ENCODE measurements at regions not wholly inside any gene's neighbourhood (a gene's known extent, or its start where the extent isn't known, plus 50 kb on each side); places are given as distances from the start of the nearest gene placed in this dataset.

DNA sequence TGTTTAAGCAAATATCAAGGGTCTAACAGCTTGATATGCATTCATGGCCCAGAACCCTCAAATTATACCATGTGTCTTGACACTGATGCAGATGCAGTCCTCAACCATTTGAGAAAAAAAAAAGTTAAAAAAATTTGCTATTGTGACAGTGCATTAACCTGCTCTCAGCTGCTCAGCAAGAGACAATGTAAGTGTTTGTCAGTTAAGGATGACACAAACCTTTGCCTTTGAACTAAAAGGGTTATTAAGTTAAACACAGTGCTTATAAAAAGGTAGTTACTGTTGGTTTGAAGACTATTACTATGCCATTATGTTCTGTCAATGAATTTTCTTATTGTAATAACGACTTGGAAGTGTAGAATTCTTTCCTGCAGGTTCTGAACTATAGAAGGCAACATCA is 655.6 kb upstream of the NEGR1 start:
- no peak for DNase-seq (ENCODE audit: low read depth)

DNA sequence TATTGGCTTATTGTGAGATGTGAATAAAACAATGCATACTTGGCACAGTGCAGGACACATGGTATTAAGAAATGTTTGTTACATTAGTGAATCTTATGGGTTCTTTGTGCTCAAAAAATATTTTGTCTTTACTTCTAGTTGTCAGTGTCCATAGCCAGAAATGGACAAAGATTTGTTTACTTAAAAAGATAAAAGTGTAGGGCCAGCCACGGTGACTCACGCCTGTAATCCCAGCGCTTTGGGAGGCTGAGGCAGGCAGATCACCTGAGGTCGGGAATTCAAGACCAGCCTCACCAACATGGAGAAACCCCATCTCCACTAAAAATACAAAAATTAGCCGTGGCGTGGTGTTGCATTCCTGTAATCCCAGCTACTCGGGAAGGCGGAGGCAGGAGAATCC is 654.6 kb upstream of the NEGR1 start:
- DNase-seq (ENCODE audit: low read depth) = no peak

DNA sequence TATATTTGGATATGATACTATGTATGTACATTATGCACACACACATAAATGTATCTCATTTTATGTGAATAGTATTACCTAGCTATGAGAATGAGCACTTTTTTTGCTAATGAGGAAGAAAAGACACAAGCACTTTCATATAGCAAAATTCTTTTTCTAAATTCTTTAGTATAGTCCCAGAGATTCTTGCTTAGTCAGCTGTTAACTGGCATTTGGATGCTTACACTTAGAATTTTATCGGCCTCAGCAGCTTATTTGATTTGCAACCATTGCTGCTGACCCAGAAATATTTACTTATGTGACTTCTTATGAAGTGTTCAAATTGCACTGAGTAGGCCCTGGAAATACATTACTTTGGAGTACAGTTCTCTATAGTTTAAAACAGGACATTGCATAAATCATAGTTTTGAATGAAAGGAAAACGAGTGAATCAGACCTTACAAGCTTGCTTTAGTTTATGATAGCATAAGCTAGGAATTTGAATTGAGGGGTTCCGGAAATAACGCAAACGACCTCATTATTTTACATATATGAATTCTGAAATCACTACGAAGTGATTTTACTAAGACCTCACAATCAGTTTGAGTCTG is 653.9 kb upstream of the NEGR1 start:
- no peak for DNase-seq (ENCODE audit: low read depth)

DNA sequence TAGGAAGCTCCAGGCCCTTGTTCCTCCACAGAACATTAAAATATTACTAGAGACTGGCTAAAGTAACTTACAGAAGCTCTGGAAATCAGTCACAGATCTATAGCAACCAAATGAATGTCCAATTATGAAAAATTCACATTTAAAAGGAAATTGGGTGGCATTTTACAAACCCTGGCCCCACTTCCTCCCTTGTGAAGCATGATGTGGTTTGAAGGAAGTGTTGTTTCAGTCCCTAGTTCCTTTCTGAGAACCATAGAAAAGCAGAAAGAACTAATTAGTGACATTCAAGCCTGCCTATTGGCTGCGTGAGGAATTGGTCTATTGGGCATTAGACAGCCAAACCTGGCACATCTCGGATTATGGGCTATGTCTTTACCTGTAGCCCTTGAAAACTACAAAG is 649.7 kb upstream of the NEGR1 start:
- DNase-seq (ENCODE audit: low read depth) = no peak

DNA sequence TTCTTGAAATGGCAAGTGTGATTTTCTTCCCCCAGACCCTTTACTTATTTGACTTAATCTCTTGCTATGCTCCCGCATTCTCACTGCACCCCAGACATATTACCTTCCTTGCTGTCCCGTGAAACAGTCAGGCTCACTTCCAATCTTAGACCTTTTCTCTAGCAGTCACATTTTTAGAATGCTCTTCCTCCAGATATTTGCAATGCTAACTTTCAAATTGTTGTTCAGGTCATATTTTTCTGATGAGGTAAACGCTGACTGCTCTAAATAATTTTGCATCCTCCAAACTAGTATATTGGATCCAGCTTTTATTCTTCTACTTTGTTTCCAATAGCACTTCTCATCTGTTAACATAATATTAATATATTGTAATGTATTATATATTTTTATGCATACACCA is 648.2 kb upstream of the NEGR1 start:
- no peak for DNase-seq (ENCODE audit: low read depth)

DNA sequence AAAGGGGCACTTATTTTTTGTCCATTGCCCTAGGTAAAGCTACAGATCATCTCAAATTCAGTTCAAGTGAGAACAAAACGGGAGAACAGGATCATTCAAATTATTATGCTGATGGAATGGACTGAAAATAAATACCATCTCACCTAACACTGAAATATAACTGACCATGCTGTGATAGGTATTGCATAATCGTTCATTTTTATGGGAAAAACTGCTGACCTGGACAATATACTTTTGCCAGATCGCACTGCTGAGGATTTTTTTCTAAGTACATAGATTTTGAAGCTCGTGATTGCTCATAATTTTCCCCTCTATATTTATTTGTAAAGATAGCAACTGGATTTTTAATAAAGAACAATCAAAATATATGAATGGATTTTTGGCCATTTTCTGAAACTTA is 636.6 kb upstream of the NEGR1 start:
- DNase-seq (ENCODE audit: low read depth) = no peak

DNA sequence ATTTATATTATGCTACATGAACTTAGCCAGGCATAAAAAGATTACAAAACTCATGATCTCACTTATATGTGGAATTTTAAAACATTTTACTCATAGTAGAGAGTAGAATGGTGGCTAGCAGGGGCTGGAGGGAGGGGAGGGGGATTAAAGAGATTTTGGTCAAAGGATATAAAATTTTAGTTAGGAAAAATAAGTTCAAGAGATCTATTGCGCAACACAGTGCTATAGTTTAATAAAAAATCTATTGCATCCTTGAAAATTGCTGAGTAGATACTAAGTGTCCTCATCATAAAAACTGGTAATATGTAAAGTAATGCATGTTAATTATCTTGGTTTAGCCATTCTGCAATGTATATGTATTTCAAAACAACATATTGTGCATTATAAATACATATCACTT is 635.6 kb upstream of the NEGR1 start:
- DNase-seq (ENCODE audit: low read depth) = no peak

DNA sequence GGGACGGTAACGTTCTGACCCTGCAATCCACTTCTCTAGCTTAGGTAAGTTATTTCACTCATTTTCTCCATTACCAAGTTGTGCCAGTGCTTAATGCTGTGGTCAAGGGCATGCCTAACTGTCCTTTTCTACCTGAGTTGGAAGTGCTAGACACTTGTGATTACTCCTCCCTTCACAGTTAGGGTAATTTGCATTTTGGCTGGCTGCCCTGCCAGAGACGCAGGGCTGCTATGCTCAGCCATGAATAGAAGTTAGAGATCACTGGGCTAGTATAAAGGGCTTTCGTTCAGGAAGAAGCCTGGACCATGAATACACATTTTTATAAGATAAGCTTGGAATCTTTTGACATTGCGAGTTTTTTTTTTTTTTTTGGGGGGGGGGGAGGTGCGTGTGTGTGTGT is 633.2 kb upstream of the NEGR1 start:
- DNase-seq (ENCODE audit: low read depth) = peak; percentile 7

DNA sequence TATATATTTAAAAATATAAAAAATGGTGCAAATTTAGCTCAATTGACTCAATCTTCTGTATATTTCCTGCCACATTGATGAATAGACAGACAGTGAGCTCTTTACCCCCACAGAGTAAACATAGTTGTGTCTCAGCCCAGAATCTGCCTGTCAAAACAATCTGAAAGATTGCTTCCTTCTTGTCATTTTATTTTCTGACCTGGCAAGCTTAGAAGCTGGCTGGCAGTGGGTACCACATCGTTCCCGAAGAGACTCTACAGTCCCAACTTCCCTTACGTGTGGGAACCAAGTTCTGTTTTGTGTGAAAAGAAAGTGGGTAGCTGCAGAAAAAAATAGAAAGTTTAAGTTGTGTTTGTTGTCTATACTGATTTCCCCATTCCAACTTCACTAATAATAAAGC is 629.3 kb upstream of the NEGR1 start:
- no peak for DNase-seq (ENCODE audit: low read depth)

DNA sequence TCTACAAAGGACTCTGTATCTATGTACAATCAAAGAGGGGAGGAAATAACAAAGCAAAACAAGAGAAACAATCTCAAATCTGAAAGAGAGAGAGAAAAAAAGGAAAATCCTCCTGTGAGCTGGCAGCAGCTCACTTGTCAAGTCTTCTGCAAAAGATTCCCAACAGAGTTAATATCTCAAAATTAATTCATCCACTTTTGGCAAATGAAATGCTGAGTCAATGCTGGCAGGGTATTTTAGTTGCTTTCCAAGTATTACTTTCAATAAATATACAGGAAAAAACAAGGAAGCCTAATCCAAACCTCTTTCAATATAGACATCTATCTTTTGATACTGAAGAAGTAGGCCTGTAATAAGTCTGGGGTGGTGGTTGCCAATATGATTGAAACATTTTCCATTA is 613.9 kb upstream of the NEGR1 start:
- no peak for DNase-seq (ENCODE audit: low read depth)

DNA sequence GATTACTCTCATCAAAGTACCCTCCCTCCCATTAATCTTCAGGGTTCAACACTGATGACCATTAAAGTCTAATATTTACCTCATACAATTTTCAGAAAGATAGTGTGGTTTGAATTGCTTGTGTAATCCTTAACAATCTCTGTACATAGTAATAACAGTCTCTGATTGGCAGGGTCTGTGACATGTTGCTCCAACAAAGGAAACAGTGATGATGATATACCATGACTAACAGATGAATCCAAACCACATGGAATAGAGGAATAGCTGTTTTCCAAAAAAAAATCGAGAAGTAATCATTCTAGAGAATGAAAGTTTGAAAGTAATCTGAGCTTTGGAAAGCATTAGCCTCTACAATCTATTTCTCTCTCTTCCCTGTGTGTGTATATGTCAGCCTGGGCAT is 610.1 kb upstream of the NEGR1 start:
- no peak for DNase-seq (ENCODE audit: low read depth)

DNA sequence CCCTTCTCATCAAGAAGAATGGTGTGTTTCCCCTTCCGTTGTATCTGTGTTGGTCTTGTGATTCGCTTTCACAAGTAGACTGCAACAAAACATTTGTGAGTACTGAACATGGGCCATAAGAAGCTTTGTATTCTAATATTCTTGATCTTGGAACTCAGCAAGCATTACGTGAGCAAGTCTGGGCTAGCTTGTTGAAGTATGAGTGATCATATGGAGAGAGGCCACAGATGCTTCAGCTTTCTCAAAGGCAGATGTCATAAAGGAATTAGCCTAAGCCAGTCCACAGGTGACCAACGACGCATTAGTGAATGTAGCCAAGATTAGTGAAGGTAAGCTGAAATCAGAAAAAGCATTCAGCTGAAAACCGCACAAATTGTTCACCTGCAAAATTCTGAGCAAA is 609.6 kb upstream of the NEGR1 start:
- DNase-seq (ENCODE audit: low read depth) = no peak

DNA sequence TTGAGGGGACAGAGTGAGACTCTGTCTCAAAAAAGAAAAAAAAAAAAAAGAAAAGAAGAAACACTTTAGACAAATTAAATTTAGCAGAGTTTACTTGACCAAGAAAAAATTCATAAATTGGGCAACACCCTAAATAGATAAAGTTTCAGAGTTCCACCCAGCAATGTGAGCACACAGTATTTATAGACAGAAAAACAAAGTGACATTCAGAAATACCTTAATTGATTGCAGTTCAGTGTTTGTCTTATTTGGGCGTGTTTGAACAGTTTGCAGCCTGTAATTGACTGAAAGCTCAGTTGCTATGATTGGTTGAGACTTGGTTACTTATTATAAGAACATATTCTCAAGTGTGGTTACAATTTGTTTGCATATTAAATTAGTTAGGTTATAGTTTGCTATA is 603.5 kb upstream of the NEGR1 start:
- DNase-seq (ENCODE audit: low read depth) = no peak

DNA sequence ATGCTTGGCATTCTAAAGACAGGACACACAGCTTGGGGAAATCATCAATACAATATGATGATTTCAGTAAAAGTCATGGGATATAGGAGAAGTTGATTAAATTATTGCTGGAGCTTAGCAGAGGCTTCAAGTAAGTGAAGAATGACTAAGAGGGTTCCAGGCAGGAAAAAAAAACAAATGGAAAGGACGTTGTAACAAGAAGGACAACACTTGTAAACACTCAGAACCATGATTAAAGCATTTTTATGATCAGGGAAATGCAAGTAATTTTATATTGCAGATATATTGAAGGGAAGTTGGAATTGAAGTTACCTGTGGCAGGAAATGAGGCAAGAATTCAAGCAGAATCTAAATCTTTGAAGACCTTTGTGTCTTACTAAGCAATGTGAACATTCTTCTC is 602.7 kb upstream of the NEGR1 start:
- no peak for DNase-seq (ENCODE audit: low read depth)

DNA sequence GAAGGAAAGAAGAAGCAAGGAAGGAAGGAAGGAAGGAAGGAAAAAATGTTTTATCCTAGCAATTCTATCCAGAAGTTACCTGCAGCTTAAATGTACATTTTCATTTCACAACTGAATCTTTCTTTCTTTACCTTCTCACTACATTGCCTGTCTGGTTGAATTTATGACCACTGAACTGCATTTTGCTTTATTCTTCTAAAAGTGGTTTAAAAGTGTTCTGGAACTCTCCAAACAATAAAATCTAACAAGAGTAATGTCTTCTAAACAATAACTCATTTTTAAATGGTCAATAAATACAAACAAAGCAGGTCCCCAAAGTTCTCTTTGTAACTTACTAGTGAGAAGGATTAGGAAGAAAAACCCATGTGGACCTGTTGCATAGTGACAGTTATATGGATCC is 587.5 kb upstream of the NEGR1 start:
- DNase-seq (ENCODE audit: low read depth) = no peak

DNA sequence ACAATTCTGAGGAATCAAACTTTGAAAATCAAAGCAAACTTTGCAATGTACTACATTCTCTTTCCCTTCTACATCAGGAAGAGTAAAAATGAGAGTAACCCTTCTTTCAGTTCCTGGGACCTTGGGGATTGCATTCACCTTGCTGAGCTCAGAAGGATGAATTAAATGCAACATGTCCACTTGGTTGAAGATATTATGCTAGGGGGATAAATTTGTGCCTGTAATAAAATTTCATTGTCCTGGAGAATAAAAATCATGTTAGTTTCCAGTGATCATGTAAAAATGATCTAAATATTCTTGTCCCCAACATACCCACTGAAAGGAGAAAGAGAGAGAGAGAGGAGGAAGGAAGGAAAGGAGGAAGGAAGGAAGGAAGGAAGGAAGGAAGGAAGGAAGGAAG is 587.1 kb upstream of the NEGR1 start:
- DNase-seq (ENCODE audit: low read depth) = no peak

DNA sequence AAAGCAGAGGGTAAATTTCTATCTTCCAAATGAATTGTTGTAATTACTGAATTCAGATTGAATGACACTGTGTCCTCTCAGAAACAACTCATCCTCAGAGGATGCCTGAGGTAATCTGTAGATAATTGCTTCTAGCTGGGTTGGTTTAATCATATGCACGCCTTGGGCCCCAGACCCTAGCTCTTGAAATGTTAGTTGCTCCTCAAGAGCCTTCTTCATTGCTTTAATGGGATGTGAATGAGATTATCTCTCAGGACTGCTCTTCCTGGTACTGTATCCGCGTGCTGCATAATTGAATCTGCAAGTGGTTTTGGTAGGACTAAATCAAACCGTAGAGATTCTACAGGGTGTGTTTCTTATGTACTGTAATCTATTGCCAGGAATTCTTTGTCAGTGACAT is 569.3 kb upstream of the NEGR1 start:
- DNase-seq (ENCODE audit: low read depth) = no peak

DNA sequence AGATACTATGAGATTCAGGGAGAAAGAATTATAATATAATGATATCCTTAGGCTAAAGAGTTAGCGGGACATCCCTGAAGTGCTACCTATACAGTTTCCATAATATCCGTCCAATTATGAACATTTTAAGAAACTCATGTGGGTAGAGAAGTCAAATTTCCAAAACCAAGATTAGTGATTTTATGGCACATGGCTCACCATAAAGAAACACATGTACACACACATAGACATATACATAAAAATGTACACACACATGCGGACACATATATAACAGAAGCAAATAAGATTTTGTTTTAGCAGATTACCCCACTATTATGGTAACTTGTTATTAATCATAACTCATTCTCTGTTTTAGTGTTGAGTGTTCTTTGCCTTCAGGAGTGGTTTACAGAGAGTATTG is 566.7 kb upstream of the NEGR1 start:
- no peak for DNase-seq (ENCODE audit: low read depth)

DNA sequence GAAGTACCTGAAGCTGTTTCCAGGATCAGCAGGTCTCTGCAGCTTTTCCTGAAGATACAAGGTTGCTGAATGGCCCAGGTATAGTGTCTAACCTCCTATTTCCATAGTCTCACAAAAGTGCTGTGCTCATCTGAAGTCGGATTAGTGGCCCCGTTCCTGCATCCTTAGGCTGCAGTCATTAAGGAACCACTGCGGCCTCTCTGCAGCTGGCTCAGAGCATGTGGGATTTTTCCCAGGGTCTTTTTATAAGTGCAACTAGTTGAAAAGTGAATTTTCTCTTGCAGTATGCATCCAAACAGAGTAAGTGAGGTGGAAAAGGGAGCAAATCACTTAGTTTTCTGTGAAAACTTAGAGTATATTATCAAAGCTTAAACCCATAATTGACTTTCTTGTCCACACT is 565.3 kb upstream of the NEGR1 start:
- DNase-seq (ENCODE audit: low read depth) = no peak

DNA sequence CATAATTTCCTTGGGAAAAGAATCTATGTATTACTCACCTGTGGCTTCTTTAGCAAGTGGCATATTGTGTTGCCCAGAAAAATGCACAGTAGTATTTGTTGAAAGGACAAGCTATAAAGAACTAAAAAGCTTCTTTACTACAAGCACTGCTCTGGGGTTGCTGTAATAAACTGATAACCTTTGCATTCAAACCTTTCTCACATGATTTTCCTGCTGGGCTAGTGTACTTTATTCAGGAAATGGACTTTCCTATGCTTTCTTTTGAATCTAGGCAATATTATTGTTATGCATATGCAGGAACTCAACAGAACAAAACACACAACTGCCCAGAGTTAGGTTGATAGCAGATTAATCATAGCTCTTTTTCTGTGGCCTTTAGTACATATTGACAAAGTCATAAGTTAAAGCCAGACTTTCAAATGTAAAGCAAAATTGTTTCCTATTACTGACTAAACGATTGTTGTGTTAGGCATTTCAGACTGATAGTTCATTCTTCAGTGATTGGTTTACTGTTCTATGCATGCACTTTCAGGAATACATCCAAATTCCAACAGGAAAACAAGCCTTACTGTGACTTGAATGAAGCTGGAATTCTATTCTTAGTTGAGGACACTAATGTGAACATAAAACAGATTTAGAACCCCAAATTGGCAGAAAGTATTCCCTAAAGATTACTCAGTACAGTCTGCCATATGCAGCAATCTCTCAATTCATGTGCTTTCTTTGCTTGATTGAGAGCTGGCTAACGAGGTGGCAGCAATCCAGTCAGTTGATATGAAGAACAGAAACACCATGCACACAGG is 564.3 kb upstream of the NEGR1 start:
- no peak for DNase-seq (ENCODE audit: low read depth)

DNA sequence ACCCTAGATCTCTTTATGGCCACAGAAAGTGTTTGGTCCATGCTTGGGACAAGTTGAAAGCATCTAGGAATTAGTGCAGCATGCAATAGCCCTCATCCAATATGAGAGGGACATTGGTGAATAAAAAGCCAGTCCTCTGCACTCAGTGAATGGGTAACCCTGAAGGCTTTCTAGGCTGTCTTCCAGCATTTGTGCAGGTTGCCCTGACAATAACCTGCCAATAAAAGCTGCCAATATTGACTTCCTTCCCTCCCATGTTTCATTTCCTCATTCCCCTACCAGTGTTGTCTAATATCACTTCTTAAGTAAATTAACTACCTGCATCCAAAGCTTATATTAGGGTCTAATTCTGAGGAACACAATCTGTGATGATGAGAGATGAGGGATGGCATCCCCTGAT is 563.6 kb upstream of the NEGR1 start:
- DNase-seq (ENCODE audit: low read depth) = no peak

DNA sequence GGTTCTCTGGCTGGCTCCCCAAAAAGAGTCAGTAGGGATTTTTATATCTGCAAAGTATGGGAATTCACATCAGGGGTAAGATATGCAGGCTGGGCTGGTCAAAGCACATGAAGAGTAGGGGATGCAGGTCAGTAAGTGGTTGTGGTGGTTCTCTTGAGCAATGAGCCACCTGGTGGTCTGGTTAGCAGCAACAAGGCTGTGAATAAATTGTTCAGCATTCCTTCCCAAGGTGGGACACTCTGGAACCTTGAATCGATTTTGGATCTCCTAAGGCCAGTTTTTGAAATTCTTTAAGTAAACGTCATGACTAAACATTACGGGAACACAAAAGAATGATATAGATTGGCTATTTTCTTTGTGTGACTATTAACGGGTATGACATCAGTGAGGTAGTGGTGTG is 563.0 kb upstream of the NEGR1 start:
- DNase-seq (ENCODE audit: low read depth) = no peak

DNA sequence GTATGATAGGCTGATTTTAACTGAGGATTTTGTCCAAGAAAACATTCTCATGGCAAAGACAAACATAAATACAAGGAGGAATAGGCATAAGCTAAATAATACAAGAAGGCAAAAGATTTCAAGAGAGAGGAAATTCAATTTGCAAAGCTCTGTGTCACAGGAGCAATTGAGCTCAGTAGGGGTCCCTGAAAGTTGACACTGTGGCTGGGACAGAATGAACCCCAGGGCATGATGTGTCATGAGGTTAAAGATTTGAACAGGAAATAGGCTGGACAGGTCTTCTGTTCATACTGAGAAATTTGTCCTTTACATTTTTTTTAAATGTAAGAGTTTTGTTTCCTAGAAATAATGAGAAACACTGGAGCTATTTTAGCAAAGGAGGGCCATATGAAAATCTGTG is 555.4 kb upstream of the NEGR1 start:
- no peak for DNase-seq (ENCODE audit: low read depth)

Measured in renal cortical epithelial cell (primary cell).